H1 (cell line): ENCODE measurements at regions not wholly inside any gene's neighbourhood (a gene's known extent, or its start where the extent isn't known, plus 50 kb on each side); places are given as distances from the start of the nearest gene placed in this dataset.

Experiments used
- RBBP5 ChIP-seq: IDR thresholded peaks from 2 replicates; pipeline ENCODE4 v1.7.1; 2012; ENCODE audit warnings: low read depth, mild to moderate bottlenecking, inconsistent platforms, low read length, moderate library complexity, borderline replicate concordance
- TF ChIP-seq, protein P1 (sequence below), 3 experiments: IDR thresholded peaks; 1 replicate in 2 of 3; 2 replicates in 1 of 3; pipeline versions ENCODE4 v1.5.1 to v1.6.1; 2011; ENCODE audit warnings: low read length in 3 of 3, mild to moderate bottlenecking in 3 of 3, inconsistent platforms in 2 of 3, low read depth in 1 of 3, moderate library complexity in 1 of 3; ENCODE audit not compliant: insufficient read depth in 1 of 3; ENCODE audit errors: control extremely low read depth in 1 of 3

- no peak for TF ChIP-seq RBBP5
- TF ChIP-seq, protein P1, sequence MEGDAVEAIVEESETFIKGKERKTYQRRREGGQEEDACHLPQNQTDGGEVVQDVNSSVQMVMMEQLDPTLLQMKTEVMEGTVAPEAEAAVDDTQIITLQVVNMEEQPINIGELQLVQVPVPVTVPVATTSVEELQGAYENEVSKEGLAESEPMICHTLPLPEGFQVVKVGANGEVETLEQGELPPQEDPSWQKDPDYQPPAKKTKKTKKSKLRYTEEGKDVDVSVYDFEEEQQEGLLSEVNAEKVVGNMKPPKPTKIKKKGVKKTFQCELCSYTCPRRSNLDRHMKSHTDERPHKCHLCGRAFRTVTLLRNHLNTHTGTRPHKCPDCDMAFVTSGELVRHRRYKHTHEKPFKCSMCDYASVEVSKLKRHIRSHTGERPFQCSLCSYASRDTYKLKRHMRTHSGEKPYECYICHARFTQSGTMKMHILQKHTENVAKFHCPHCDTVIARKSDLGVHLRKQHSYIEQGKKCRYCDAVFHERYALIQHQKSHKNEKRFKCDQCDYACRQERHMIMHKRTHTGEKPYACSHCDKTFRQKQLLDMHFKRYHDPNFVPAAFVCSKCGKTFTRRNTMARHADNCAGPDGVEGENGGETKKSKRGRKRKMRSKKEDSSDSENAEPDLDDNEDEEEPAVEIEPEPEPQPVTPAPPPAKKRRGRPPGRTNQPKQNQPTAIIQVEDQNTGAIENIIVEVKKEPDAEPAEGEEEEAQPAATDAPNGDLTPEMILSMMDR (IDR thresholded peaks at IDR 0.05; ENCODE audit: control extremely low read depth in 1 of 3, insufficient read depth in 1 of 3, low read depth in 1 of 3, low read length in 3 of 3), result no peak
Observed at GRCh38 chr13:87998081-87998480, 326.9 kb downstream of the SLITRK5 start.
